ENCODE measurements at regions not wholly inside any gene's neighbourhood (a gene's known extent, or its start where the extent isn't known, plus 50 kb on each side); places are given as distances from the start of the nearest gene placed in this dataset.
"Not testable (repeated sequence)": the region's sequence is repeated elsewhere in the genome, so short reads cannot be mapped to it uniquely, and the experiment has no call there.

GRCh38 chr5:106776515-106776914 lies 894.2 kb downstream of the EFNA5 start:
- not testable (repeated sequence) for DNase-seq

DNA sequence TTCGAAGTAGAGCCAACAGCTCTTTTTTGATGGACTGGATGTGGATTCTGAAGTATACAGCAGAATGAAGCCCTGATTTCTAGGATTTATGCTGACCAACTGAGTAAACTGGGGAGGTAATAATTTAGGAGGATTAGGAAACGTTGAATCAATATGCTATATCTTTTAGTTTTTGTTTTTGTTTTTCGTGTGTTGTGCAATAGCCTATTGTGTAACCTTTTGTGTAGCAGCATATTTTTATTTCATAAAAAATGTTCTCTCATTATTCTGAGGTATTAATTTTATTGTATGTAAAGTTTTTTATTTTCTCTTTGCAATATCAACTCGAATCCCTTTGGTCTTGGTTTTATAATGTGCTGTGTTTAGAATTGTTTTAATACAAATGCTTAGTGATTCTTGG lies 902.3 kb downstream of the EFNA5 start:
- no peak for DNase-seq

DNA sequence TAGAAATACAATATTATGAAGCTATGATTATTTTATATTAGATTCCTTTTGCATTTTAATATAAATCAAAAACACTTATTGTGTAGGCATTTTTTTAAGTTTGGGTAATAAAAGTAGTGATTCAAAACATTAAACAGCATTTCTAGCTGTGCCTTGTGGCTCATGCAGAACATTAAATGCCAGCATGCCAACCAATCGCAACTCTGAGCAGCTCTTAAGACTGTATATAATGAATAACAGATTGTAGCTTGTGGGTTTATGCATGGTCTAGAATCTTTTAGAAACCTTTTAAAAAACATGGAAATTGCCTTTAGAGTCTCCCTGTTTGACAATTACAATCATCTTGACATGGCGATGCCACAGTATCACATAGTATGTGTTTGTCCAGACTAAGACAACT lies 903.8 kb downstream of the EFNA5 start:
- DNase-seq = no peak

- no peak for DNase-seq
These were observed 911.2 kb downstream of the EFNA5 start for GRCh38 chr5:106759581-106759980.

GRCh38 chr5:106759152-106759551 lies 911.6 kb downstream of the EFNA5 start:
- DNase-seq = no peak

DNA sequence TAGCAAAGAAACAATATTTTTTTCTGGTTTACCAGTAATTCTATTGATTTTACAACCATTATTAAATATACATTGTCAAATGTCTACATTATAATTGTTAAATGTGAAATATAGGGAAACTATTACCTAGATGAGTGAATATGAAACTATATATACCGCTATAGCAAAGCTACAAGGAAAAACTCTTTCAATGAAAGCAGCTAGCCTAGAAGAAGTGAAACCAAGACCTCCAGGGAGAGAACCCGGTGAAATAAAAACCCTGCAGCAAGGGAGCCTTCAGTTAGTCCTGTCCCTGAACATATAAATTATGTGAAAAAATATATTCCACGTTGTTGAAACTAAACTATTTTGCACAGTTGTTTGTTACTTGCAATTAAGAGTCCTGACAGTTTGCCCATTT lies 913.1 kb downstream of the EFNA5 start:
- DNase-seq = no peak

DNA sequence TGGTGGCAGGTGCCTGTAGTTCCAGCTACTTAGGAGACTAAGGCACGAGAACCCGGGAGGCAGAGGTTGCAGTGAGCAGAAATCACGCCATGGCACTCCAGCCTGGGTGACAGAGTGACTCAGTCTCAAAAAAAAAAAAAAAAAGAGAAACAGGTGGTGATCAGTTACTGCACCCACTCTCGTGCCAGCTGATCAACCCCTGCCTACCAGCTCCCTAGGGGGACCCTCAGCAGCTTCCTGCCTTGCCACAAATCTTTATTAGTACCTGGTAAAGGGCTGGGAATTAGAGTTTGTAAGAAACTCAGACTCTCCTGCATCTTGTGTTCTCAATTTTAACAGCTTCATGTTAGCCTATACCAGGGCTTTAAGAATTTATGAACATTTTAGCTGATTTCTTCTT lies 914.9 kb downstream of the EFNA5 start:
- DNase-seq = no peak

DNA sequence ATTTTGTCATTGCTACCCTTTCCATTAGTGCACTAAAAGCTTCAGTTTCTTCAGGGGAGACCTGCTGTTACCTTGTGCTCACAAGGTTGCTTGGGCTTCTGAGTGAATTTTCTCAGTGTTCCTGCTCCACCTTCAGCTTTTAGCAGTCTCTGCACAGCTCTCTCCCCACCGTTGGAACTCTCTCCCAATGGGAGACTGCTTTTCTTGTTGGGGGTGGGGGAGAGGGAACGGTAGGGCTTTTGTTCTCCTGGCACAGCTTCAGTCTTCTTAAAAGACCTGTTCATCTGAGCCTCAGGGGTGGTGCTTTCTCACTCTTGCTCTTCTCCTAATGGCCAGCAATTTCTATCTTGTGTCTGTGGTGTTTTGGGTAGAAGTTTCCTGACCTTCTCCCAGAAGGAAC lies 915.7 kb downstream of the EFNA5 start:
- DNase-seq = no peak

DNA sequence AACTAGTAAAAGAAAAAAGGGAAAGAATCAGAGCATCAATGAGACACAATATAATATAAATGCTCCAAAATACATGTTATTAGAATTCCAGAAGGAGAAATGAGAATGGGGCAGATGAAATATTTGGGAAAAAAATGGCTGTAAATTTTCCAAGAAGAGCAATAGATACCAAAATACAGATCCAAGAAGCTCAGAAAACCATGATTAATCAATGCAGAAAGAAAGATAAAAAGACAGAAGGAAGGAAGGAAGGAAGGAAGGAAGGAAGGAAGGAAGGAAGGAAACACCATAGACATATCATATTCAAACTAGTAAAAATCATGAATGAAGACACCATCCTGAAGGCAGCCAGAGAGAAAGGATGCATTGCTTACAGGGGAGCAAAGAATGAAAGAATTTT lies 920.9 kb downstream of the EFNA5 start:
- no peak for DNase-seq

DNA sequence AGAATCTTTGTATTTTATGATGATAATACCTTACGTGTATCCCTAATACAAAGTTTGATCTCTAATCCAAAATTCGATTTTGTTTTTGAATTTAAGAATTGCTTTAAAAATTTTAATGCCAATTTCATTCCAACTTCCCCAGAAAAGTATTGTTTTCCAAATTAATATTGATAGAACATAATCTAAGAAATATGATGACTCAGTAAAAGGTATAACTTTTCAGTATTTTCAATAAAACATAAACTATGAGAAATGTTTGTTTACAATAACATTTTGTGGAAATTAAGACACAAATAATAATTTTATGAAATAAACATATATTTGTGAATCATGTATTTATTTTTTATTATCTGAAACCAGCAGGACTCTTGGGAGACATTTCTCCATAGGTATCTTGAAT lies 931.6 kb downstream of the EFNA5 start:
- no peak for DNase-seq

DNA sequence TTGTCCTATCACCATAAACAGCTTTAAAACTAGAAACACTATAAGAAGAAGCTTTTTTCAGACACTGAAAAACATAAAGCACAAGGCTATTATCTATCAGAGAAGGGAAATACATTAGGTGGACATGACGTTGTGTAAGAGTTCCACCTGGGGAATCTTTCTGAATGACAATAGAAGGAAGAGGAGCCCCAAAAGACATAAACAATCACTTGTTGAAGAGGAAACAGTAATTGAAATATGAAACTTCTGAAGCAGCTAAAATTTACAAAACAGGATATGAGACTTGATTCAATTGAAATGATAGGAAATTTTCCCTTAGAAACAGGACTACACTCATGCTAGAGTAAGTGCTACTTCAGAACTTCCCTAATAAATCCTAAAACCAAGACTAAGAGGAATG lies 933.6 kb downstream of the EFNA5 start:
- DNase-seq = no peak

- DNase-seq = no peak
These were observed 938.1 kb downstream of the EFNA5 start for GRCh38 chr5:106732624-106733023.

DNA sequence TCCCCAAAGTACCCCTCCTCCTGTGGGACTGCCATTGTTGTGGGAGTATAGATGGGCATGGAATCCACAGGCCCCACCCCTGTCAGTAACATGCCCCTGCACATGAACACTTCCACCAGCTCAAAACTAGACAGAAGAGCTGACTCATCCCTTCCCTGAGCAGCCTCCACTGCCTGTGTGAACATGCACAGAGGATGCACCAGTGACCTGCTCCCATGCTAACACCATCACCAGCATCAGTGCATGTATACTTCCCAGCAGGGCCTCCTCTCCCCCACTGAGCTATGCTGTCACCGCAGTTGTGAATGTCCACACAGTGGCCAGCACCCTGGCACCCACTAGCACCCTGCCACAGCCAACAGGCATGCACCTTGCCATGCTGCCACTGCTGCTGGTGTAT lies 939.8 kb downstream of the EFNA5 start:
- no peak for DNase-seq

DNA sequence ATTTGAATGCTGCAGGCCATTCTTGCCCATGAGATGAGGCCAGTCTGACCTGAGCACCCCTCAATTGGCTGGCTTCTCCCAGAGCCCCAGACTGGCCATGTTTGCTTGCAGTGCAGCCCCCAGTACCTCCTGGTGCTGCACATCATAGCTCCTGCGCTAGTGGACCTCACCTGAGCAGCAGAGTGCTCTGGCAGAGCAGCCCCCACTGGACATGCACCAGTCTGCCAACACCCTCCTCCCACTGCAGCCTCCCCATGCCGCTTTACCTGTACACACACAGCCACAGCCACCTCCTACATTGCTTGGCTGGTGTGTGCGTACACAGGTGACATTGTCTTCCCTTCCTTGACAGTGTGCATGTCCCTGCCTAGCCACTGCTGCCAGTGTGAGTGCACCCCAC lies 940.2 kb downstream of the EFNA5 start:
- no peak for DNase-seq

DNA sequence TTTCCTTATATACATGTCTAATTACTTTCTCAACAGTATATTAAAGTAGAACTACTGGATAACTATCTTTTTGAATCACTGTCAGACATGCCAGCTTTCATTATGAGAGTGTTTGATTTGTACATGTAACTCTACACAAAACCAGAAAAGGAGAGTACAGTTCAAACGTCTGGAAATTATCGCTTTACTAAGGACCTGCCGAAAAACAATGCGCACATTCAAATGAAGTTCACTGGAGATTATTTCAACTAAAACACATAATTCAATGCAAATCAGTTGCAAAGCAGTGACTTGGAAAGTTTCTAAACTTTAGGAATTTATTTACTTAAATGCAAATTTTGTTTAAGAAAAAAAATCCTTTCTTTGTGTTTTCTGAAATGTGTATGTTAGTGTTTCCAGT lies 942.5 kb downstream of the EFNA5 start:
- no peak for DNase-seq

DNA sequence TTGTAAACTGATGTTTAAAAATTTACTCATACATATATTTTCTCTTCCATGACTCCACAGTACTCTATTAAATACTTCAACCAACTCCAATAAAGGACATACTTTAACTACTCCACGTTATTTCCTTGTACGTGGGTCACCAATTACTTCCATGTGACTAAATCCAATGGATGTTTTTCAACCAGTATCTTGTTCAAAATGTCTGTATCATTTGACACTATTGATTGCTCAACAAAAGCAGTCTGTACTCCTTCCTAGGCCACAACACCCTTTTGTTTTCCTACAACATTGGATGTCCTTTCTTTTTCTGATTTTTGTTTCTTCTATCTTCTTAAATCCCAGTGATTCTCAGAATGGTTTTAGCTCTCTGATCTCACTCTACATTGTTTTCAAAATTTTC lies 943.7 kb downstream of the EFNA5 start:
- no peak for DNase-seq

DNA sequence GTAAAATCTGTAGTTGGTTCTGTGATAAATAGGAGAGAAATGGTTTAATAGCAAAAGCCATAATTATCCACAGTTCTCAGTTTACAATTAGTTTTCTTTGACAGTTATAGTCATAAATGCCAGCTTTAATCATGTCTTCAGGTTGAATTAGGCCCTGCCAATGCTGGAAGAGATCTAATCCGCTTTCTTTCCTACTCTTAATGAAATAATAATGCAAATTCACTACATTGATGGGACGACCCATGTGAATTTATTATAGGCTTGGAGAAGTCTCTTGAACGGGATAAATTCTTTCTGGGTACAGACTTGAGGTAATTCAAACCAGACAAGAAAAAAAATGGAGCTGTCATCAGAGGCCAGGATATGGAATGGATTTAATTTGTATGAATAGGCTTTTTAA lies 950.4 kb downstream of the EFNA5 start:
- no peak for DNase-seq

- no peak for DNase-seq
These were observed 970.9 kb downstream of the EFNA5 start for GRCh38 chr5:106699796-106700195.

DNA sequence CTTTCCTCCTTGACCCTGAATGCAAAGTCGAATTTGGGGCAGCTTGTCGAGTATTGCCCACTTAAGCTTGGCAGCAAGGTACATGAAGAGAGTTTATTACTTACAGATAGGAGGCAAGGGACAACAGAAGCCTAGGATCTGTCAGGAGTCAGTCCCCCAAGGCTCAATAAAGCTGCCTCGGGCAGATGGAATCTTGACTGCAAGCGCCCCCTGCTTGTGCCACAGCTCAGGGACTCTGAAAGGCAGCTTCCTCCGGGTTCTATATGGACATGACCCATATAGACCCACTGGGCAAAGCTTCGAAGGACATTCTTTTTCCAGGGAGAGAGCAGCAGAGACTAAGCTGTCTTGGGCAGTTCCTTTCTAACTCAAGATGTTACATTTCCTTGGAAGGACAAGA lies 971.5 kb downstream of the EFNA5 start:
- DNase-seq = no peak

- no peak for DNase-seq
These were observed 972.6 kb downstream of the EFNA5 start for GRCh38 chr5:106698169-106698568.

DNA sequence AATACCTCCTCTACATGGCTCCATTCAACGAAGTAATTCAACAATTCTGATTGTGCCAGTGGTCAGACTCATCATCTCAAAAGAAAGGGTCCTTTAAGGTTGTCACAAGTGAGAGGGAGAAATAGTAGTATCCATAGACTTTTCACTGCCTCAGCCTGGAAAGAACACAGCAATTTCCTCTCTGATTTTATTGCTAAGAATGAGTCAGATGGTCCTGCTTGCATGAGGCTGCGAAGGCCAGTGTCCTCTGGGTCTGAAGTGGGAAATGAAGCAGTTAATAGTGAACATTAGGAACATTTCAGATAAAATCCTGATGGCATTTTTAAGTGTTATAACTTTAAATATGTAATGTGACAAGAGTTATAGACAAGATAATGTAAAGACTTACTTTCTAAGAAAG lies 979.0 kb downstream of the EFNA5 start:
- no peak for DNase-seq

- no peak for DNase-seq
These were observed 980.2 kb downstream of the EFNA5 start for GRCh38 chr5:106690585-106690984.

GRCh38 chr5:106680330-106680729 lies 990.4 kb downstream of the EFNA5 start:
- DNase-seq = no peak

DNA sequence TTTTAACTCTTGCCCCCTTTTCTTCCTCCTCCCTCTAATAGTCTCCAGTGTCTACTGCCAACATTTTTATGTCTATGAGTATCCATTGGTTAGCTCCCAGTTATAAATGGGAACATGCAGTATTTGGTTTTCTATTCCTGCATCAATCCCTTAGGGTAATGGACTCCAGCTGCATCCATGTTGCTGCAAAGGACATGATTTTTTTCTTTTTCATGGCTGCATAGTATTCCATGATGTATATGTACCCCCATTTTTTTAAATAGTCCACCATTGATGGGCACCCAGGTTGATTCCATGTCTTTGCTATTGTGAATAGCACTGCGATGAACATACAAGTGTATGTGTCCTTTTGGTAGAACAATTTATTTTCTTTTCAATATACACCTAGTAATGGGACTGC lies 993.7 kb downstream of the EFNA5 start:
- DNase-seq = no peak

DNA sequence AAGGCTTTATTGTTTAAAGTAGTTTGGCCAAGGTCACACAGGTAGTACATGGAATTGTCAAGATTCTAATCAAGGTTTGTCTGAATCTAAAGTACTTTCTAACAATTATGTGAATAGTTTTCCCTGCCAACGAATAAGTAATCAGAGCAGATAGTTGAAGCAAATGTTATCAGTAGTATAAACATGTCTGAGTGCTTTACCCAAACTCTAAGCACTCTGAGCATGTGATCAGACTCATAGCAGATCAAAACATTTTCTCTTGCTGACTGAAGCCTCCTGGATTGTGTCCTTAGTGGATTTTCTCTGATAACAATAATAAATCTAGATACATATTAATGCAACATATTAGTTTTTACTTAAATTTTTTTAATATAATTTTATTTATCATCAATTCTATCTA lies 995.0 kb downstream of the EFNA5 start:
- DNase-seq = no peak

GRCh38 chr5:106673941-106674340 lies 996.8 kb downstream of the EFNA5 start:
- no peak for DNase-seq

All from DMS 273 treated with DMSO at 0.1 percent for 48 hours (cell line).